BJ (cell line): ENCODE measurements at regions not wholly inside any gene's neighbourhood (a gene's known extent, or its start where the extent isn't known, plus 50 kb on each side); places are given as distances from the start of the nearest gene placed in this dataset.
A peak's percentile ranks its signal among the peaks of the same experiment; 100 is the strongest.

Source experiments
- CTCF ChIA-PET: fragments of 350-600 bp; formaldehyde crosslinking; extraction: SDS; loops from one replicate; lab custom pipeline; 2021; ENCODE audit warnings: antibody characterized with exemption, inconsistent platforms; lab: Yijun Ruan, JAX
- POLR2A ChIA-PET: fragments of 300-600 bp; sonication (Branson Sonifier 250); formaldehyde crosslinking; extraction: SDS; loops from one replicate; lab custom pipeline; 2021; ENCODE audit warnings: antibody characterized with exemption; lab: Charles Lee
- DNase-seq: peaks from one replicate; pipeline ENCODE4 v3.0.0-alpha.2; 2011; ENCODE audit warnings: low read depth
- H3K27me3 ChIP-seq: 2 replicates; pipeline ENCODE4 v1.6.0; 2011; ENCODE audit warnings: low read length; ENCODE audit not compliant: control insufficient read depth, insufficient read depth
- H3K36me3 ChIP-seq: 2 replicates; pipeline ENCODE4 v1.5.1; 2011; ENCODE audit warnings: low read length; ENCODE audit not compliant: control insufficient read depth, insufficient read depth
- H3K4me3 ChIP-seq: 2 replicates; pipeline ENCODE4 v1.5.1; 2011; ENCODE audit warnings: low read depth, mild to moderate bottlenecking, control low read depth, low read length
- TF ChIP-seq, protein P1 (sequence below): IDR thresholded peaks from 2 replicates; pipeline ENCODE4 v1.5.1; 2011; ENCODE audit warnings: low read depth, mild to moderate bottlenecking, control low read depth, inconsistent platforms, low read length, moderate library complexity; ENCODE audit not compliant: insufficient read depth

GRCh38 chr10:10587744-10588393 is 429.8 kb upstream of the CELF2 start:
- Histone ChIP-seq H3K4me3 (no peak overlapping the region), H3K36me3 (no peaks in the 10 kb centered on the region), H3K27me3 (no peaks in the 10 kb centered on the region)
- POLR2A ChIA-PET = interaction anchor here (0.6 kb wide), 1 partner anchor 1116 kb away, joined by 3 read pairs; no protein-coding TSS in a partner anchor
- TF ChIP-seq, protein P1, sequence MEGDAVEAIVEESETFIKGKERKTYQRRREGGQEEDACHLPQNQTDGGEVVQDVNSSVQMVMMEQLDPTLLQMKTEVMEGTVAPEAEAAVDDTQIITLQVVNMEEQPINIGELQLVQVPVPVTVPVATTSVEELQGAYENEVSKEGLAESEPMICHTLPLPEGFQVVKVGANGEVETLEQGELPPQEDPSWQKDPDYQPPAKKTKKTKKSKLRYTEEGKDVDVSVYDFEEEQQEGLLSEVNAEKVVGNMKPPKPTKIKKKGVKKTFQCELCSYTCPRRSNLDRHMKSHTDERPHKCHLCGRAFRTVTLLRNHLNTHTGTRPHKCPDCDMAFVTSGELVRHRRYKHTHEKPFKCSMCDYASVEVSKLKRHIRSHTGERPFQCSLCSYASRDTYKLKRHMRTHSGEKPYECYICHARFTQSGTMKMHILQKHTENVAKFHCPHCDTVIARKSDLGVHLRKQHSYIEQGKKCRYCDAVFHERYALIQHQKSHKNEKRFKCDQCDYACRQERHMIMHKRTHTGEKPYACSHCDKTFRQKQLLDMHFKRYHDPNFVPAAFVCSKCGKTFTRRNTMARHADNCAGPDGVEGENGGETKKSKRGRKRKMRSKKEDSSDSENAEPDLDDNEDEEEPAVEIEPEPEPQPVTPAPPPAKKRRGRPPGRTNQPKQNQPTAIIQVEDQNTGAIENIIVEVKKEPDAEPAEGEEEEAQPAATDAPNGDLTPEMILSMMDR = no peak
- no peak for DNase-seq
- CTCF ChIA-PET = interaction anchor here (0.6 kb wide), 1 partner anchor 204 kb away, joined by 3 read pairs; no protein-coding TSS in a partner anchor

DNA sequence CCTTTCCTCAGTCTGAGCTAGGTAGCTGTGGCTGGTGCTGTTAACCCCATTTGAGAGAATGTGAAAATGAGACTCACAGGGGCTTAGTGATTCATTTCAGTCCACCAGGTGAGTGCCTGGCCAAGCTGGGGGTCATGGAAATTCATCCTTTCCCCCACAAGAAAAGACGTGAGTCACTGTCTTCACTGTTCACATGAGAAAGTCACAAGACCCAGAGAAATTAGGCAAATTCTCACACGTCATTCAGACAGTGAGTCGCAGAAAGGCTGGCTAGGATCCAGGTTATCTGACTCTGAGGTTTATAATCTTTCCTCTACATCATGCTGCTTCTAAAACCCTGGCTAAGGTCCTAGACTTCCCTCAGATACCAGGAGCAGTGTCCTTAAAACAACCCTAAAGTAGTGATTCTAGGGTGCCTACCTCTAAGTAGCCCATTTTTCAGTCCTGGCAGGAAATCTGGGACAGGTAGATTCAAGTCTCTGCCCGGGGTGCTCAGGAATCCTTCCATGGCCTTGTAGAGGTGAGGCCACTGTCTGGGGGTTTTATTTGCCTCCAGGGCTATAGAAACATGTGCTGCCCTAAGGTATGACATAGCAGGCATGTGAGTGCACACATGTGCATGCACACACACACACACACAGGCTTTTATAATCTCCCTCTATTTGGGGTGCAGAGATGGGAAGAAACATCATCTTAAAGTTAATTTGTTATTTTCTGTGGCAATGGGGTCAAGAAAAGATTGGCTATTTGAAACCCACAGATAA is 427.9 kb upstream of the CELF2 start:
- ChIA-PET POLR2A (no interaction called here), CTCF (interaction anchor here (1.4 kb wide), 1 partner anchor 9 kb away, joined by 3 read pairs; no protein-coding TSS in a partner anchor)

DNA sequence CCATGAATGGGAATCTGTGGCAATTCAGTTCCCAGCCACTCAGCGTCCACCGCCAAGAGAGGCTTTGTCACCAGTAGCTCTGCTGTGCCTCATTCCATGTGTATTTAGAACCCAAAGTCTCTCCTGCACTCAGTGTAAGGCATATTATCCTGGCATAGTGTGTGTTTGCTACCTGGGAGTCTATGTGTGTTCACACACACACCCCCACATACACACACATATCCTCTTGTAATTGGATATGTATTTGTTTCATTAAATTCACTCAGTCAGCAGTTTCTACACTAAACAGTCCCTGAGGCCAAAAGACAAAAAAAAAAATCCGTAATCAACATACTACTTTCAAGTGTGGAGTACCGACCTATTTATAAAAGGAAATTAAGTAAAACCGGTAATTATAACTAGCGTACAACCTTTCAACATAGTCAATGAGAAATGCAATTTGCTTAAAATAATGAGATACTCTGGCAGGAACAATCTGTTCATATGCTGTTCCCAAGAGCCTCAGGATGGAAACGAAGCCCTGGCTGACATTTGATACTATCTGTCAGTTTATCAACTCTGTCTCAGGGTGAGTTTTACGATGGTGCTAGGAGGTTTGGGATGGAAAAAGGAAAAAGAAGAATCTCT is 425.8 kb upstream of the CELF2 start:
- CTCF ChIA-PET = no interaction called here
- Histone ChIP-seq H3K4me3 (no peak overlapping the region), H3K36me3 (no peaks in the 10 kb centered on the region), H3K27me3 (no peaks in the 10 kb centered on the region)
- DNase-seq = no peak
- TF ChIP-seq, protein P1 = no peak
- POLR2A ChIA-PET = no interaction called here

More for the DNA sequence above, 427.9 kb upstream of the CELF2 start:
- H3K36me3 ChIP-seq = no peaks in the 10 kb centered on the region
- peak; percentile 43 for DNase-seq
- no peaks in the 10 kb centered on the region for H3K27me3 ChIP-seq
- no peak overlapping the region for H3K4me3 ChIP-seq
- TF ChIP-seq, protein P1 = no peak

DNA sequence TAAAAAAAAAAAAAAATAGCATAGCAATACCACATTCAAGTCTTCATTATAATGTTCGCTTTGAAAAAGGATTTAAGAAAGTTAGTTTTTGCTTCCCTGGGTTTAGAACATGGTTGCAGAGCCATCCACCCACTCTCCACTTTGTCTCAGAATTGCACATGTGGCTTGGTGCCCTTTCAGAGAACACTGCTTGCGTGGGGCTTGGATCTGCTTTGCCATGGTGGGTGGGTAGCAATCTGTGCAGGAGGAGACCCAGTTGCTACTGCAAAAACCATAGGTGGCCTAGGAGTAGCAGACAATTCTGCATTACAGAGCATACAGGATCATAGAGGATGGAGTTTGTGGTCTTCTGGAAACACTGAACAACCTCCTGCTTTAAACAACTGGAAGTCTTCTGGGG is 421.4 kb upstream of the CELF2 start:
- no peaks in the 10 kb centered on the region for H3K27me3 ChIP-seq
- TF ChIP-seq, protein P1 = no peak
- no peak overlapping the region for H3K4me3 ChIP-seq
- POLR2A ChIA-PET = no interaction called here
- CTCF ChIA-PET = no interaction called here
- H3K36me3 ChIP-seq = no peaks in the 10 kb centered on the region
- DNase-seq = no peak

GRCh38 chr10:10598297-10598696 is 419.4 kb upstream of the CELF2 start:
- H3K27me3 ChIP-seq = no peaks in the 10 kb centered on the region
- no peak overlapping the region for H3K4me3 ChIP-seq
- TF ChIP-seq, protein P1 = no peak
- DNase-seq = no peak
- ChIA-PET CTCF (no interaction called here), POLR2A (no interaction called here)
- no peaks in the 10 kb centered on the region for H3K36me3 ChIP-seq
